Sigmoid colon (tissue), 4 donors: ENCODE measurements at regions not wholly inside any gene's neighbourhood (a gene's known extent, or its start where the extent isn't known, plus 50 kb on each side); places are given as distances from the start of the nearest gene placed in this dataset.

Experiments
- CTCF ChIP-seq, 4 experiments: fragments of 450-650 bp in 3 of 4; fragments of 200-600 bp in 1 of 4; IDR thresholded peaks; one replicate each; pipeline ENCODE4 v1.5.1; 2016 to 2019; ENCODE audit warnings: antibody characterized with exemption in 4 of 4, mild to moderate bottlenecking in 3 of 4, moderate library complexity in 2 of 4
- POLR2A ChIP-seq, 2 donors: fragments of 450-650 bp; IDR thresholded peaks; one replicate each; pipeline ENCODE4 v1.6.1; 2016; ENCODE audit warnings: antibody characterized with exemption in 2 of 2, mild to moderate bottlenecking in 2 of 2, moderate library complexity in 2 of 2
- POLR2AphosphoS5 ChIP-seq, 4 donors: sonication (generic); formaldehyde crosslinking; IDR thresholded peaks; one replicate each; pipeline ENCODE4 v1.6.1; 2017; ENCODE audit warnings: antibody characterized with exemption in 4 of 4

GRCh38 chr5:14036947-14037346 is 92.5 kb upstream of the DNAH5 start:
- TF ChIP-seq CTCF (IDR thresholded peaks at IDR 0.05) (no peak), POLR2A (IDR thresholded peaks at IDR 0.05) (no peak), POLR2AphosphoS5 (IDR thresholded peaks at IDR 0.05) (no peak)
